ENCODE measurements at regions not wholly inside any gene's neighbourhood (a gene's known extent, or its start where the extent isn't known, plus 50 kb on each side); places are given as distances from the start of the nearest gene placed in this dataset.

DNA sequence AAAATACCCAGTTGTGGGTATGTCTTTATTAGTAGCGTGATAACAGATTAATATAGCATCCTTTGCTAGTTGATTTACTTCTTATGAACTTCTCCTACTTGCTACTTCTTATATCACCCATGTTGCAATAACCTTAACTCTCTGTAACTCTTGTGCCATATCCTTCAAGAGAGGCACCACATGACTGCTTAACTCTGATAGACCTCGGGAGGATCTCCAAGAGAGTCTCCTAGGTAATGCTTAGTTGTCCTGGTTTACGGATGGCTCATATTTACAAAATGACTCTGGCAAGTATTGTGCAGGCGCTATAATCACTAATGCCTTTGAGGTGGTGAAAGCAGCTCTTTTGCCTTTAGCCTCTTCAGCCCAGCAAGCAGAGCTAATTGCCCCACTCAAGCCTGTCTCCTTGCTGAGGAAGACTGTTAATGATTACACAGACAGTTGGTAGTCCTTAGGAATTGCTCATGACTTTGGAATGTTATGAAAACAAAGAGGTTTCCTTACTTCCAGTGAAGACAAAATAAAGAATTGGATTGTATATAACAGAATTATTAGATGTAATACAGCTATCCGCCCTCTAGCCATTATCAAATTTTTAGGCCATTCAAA lies 1305.8 kb downstream of the PCDH7 start:
- Histone ChIP-seq H3K27ac (ENCODE audit: low read length) (no peak overlapping the region), H3K9me3 (ENCODE audit: control insufficient read depth in 1 of 2, low read length in 2 of 2) (no peaks in the 10 kb centered on the region)

DNA sequence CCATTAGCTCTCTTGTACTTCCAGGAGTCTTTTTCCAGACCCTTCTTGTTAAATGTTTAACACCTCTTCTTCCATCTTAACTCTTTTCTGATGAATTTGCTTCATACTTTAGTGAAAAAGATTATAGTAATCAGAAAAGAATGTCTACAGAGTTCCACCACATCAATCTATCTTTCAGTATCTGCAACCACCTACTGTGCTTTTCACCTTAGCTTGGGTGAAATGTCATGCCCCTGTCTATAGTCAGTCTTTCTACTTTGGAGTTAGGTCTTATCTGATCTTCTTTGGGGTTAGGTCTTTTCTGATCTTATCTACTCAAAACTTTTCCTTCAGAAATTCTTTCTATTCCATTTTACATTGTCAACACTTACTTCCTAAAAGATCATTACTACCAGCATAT lies 1310.2 kb downstream of the PCDH7 start:
- no peaks in the 10 kb centered on the region for H3K36me3 ChIP-seq (ENCODE audit: control insufficient read depth in 1 of 2, insufficient read depth in 2 of 2, low read length in 2 of 2)
- no peaks in the 10 kb centered on the region for H3K9me3 ChIP-seq (ENCODE audit: control insufficient read depth in 1 of 2, low read length in 2 of 2)
- no peaks in the 10 kb centered on the region for H3K4me1 ChIP-seq (ENCODE audit: control insufficient read depth in 1 of 2, insufficient read depth in 2 of 2, low read length in 2 of 2)
- no peak overlapping the region for H3K4me3 ChIP-seq (ENCODE audit: low read depth in 1 of 2, low read length in 2 of 2)
- no peaks in the 10 kb centered on the region for H3K27me3 ChIP-seq (ENCODE audit: low read depth, low read length)
- no peak overlapping the region for H3K27ac ChIP-seq (ENCODE audit: low read length)

More for the DNA sequence above, 1305.8 kb downstream of the PCDH7 start:
- H3K4me3 ChIP-seq (ENCODE audit: low read depth in 1 of 2, low read length in 2 of 2), result no peak overlapping the region
- H3K4me1 ChIP-seq (ENCODE audit: control insufficient read depth in 1 of 2, insufficient read depth in 2 of 2, low read length in 2 of 2), result no peaks in the 10 kb centered on the region
- no peaks in the 10 kb centered on the region for H3K36me3 ChIP-seq (ENCODE audit: control insufficient read depth in 1 of 2, insufficient read depth in 2 of 2, low read length in 2 of 2)
- no peaks in the 10 kb centered on the region for H3K27me3 ChIP-seq (ENCODE audit: low read depth, low read length)

DNA sequence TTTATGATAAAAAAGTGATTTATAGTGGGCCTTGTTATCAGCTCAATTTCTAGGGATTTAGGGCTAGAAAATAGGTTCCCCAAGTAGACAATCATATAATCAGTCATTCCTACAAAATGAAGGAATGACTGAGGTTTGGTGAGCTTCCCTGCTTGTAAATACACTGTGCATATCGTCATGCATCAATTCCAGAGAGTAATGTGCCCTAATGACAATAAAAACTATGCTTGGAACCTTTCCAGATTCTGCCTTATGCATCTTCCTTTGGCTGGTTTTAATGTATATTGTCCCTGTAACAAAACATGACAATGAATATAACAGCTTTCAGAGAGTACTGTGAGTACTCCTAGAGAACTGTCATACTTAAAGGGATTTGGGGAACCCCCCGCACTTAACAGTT lies 1310.9 kb downstream of the PCDH7 start:
- H3K27me3 ChIP-seq (ENCODE audit: low read depth, low read length), result no peaks in the 10 kb centered on the region
- no peaks in the 10 kb centered on the region for H3K4me1 ChIP-seq (ENCODE audit: control insufficient read depth in 1 of 2, insufficient read depth in 2 of 2, low read length in 2 of 2)
- H3K4me3 ChIP-seq (ENCODE audit: low read depth in 1 of 2, low read length in 2 of 2), result no peak overlapping the region
- H3K36me3 ChIP-seq (ENCODE audit: control insufficient read depth in 1 of 2, insufficient read depth in 2 of 2, low read length in 2 of 2), result no peaks in the 10 kb centered on the region
- H3K27ac ChIP-seq (ENCODE audit: low read length), result no peak overlapping the region
- no peaks in the 10 kb centered on the region for H3K9me3 ChIP-seq (ENCODE audit: control insufficient read depth in 1 of 2, low read length in 2 of 2)

DNA sequence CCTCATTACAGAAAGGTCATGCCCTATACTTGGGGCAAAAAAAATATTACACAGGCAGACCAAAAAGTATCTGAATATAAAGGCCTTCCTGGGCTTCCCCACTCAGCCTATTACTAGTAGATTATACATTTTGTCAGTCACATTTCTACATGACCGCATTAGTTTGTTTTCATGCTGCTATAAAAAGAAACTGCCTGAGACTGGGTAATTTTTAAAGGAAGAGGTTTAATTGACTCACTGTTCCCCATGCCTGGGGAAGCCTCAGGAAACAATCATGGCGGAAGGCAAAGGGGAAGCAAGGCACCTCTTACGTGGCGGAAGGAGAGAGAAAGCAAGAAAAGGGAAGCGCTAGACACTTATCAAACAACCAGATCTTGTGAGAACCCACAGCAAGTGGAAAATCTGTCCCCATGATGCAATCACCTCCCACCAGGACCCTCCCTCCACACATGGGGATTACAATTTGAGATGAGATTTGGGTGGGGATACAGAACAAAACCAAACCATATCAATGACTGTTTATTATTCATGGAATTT lies 1312.0 kb downstream of the PCDH7 start:
- Histone ChIP-seq H3K4me3 (ENCODE audit: low read depth in 1 of 2, low read length in 2 of 2) (no peak overlapping the region), H3K4me1 (ENCODE audit: control insufficient read depth in 1 of 2, insufficient read depth in 2 of 2, low read length in 2 of 2) (no peaks in the 10 kb centered on the region), H3K36me3 (ENCODE audit: control insufficient read depth in 1 of 2, insufficient read depth in 2 of 2, low read length in 2 of 2) (no peaks in the 10 kb centered on the region), H3K27me3 (ENCODE audit: low read depth, low read length) (no peaks in the 10 kb centered on the region), H3K9me3 (ENCODE audit: control insufficient read depth in 1 of 2, low read length in 2 of 2) (no peaks in the 10 kb centered on the region), H3K27ac (ENCODE audit: low read length) (no peak overlapping the region)

DNA sequence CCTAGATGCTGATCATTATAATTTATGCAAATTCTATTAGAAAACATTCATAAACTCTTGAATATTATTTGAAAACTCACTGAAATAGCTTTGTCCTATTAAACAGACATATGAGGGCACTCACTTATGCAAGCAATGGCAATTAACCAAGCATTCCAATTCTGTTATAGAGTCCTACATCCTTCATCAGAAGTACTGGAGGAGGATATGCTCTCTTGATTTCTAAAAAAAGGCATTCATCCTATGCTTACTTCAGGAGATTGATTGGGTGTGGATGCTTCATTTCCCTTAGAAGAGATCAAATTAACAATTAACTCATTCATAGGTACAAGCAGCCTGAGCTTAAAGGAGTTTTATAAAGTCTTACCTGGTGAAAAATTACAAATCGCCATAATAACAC lies 1317.2 kb downstream of the PCDH7 start:
- no peak overlapping the region for H3K4me3 ChIP-seq (ENCODE audit: low read depth in 1 of 2, low read length in 2 of 2)
- H3K27me3 ChIP-seq (ENCODE audit: low read depth, low read length), result no peaks in the 10 kb centered on the region
- no peaks in the 10 kb centered on the region for H3K4me1 ChIP-seq (ENCODE audit: control insufficient read depth in 1 of 2, insufficient read depth in 2 of 2, low read length in 2 of 2)
- no peaks in the 10 kb centered on the region for H3K36me3 ChIP-seq (ENCODE audit: control insufficient read depth in 1 of 2, insufficient read depth in 2 of 2, low read length in 2 of 2)
- H3K9me3 ChIP-seq (ENCODE audit: control insufficient read depth in 1 of 2, low read length in 2 of 2), result no peaks in the 10 kb centered on the region
- H3K27ac ChIP-seq (ENCODE audit: low read length), result no peak overlapping the region

DNA sequence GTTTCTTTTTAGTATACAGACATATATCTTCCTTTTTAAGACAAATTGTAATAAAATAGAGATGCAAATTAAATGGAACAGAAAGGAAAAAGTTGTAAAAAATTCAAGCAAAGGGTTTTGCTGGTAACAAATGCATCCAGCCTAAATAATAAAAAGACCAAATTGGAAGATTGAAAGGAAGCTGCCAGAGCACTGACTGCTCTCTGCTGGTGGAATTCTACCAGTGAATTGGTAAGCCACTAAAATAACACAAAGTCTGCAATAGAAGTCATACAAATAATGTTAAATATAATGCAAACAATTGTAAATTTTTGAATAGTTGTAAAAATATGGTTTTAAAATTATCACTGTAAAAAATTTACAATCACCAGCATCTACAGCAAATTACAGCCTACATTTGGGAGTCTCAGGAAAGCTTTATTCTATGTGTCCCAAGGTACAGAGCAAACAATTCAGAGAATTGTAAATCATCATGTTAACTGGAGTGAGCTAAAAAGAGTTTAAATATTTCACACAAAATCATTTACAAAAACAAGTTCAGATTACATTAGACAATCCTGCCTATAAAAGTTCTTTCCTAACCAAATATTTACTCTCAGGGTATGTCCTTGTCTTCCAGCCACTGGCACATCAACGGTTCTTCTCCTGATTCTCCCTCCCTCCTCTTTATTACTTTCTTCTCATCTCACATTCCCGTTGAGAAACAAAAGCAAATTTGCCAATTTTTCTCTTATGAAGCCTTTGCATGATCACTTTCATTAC lies 1322.5 kb downstream of the PCDH7 start:
- Histone ChIP-seq H3K4me3 (ENCODE audit: low read depth in 1 of 2, low read length in 2 of 2) (no peak overlapping the region), H3K27ac (ENCODE audit: low read length) (no peak overlapping the region), H3K27me3 (ENCODE audit: low read depth, low read length) (no peaks in the 10 kb centered on the region), H3K36me3 (ENCODE audit: control insufficient read depth in 1 of 2, insufficient read depth in 2 of 2, low read length in 2 of 2) (no peaks in the 10 kb centered on the region), H3K9me3 (ENCODE audit: control insufficient read depth in 1 of 2, low read length in 2 of 2) (no peaks in the 10 kb centered on the region), H3K4me1 (ENCODE audit: control insufficient read depth in 1 of 2, insufficient read depth in 2 of 2, low read length in 2 of 2) (no peaks in the 10 kb centered on the region)

DNA sequence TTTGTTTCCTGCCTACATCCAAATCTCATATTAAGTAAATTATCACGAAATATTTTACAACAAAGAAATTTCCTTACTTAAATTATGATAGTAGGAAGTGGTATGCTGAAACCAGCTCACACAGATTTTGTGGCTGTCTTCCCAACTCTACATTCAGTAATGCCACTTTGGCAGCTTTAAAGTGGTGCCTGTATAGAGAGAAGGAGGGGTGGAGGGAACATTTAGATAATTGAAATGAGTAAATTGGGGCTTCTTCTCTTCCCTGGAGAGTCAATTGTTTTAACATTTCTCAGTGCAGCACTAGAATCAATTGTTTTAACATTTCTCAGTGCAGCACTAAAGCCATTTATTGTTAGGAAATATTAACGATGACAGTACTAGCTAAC lies 1323.1 kb downstream of the PCDH7 start:
- Histone ChIP-seq H3K4me3 (ENCODE audit: low read depth in 1 of 2, low read length in 2 of 2) (no peak overlapping the region), H3K4me1 (ENCODE audit: control insufficient read depth in 1 of 2, insufficient read depth in 2 of 2, low read length in 2 of 2) (no peaks in the 10 kb centered on the region), H3K27ac (ENCODE audit: low read length) (no peak overlapping the region), H3K27me3 (ENCODE audit: low read depth, low read length) (no peaks in the 10 kb centered on the region), H3K36me3 (ENCODE audit: control insufficient read depth in 1 of 2, insufficient read depth in 2 of 2, low read length in 2 of 2) (no peaks in the 10 kb centered on the region), H3K9me3 (ENCODE audit: control insufficient read depth in 1 of 2, low read length in 2 of 2) (no peaks in the 10 kb centered on the region)

DNA sequence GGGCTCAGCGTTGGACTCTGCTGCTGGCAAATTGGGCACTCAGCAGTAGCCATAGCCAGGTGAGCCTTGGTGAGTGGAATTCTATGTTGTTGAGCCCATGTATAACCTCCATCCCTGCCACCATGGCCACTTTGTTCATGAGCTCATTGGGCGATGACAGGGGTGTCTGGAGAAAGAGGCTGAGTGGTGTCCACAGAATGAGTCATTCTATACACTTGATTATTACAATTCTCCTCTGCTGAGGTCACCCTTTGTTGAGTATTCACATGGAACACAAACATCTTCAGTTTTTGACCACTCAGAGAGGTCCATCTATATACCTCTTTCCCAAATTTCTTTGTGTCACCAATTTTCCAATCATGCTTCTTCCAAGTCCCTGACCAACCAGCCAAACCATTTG lies 1341.7 kb downstream of the PCDH7 start:
- Histone ChIP-seq H3K4me3 (ENCODE audit: low read depth in 1 of 2, low read length in 2 of 2) (no peak overlapping the region), H3K4me1 (ENCODE audit: control insufficient read depth in 1 of 2, insufficient read depth in 2 of 2, low read length in 2 of 2) (no peaks in the 10 kb centered on the region), H3K27ac (ENCODE audit: low read length) (no peak overlapping the region), H3K9me3 (ENCODE audit: control insufficient read depth in 1 of 2, low read length in 2 of 2) (no peaks in the 10 kb centered on the region), H3K27me3 (ENCODE audit: low read depth, low read length) (no peaks in the 10 kb centered on the region), H3K36me3 (ENCODE audit: control insufficient read depth in 1 of 2, insufficient read depth in 2 of 2, low read length in 2 of 2) (no peaks in the 10 kb centered on the region)

DNA sequence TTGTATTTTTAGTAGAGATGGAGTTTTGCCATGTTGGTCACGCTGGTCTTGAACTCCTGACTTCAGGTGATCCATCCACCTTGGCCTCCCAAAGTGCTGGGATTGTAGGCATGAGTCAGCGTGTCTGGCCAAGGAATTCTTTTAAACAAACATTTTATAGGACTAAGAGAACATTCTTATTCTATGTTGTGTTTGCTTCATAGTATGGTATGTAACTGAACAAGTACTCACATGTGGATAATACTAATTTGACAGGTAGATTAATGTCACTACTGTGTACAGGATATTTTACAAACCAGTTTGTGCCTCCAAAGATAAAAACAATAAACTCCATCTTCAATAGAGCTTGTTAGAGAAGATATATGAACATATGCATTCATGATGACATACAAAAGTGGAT lies 1353.4 kb downstream of the PCDH7 start:
- Histone ChIP-seq H3K4me1 (ENCODE audit: control insufficient read depth in 1 of 2, insufficient read depth in 2 of 2, low read length in 2 of 2) (no peaks in the 10 kb centered on the region), H3K36me3 (ENCODE audit: control insufficient read depth in 1 of 2, insufficient read depth in 2 of 2, low read length in 2 of 2) (no peaks in the 10 kb centered on the region), H3K27ac (ENCODE audit: low read length) (no peak overlapping the region), H3K4me3 (ENCODE audit: low read depth in 1 of 2, low read length in 2 of 2) (no peak overlapping the region), H3K27me3 (ENCODE audit: low read depth, low read length) (no peaks in the 10 kb centered on the region), H3K9me3 (ENCODE audit: control insufficient read depth in 1 of 2, low read length in 2 of 2) (no peaks in the 10 kb centered on the region)

DNA sequence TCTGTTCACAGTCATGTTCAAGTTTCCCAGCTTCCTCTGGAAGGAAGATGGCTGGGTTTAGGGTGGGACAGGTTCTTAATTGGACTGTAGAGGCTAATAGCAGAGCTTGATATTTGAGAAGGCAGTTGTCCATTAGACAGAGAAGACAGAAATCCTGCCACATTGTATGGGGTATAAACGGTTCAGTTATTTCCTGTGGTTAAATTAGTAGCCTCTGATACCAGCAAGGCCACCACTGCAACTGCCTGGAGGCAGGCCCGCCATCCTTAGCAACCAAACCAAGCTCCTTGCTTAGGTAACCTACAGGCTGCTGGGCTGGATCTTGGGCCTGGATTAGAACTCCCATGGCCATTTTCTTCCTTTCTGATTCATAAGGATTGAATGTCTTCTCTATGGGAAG lies 1367.0 kb downstream of the PCDH7 start:
- Histone ChIP-seq H3K4me3 (ENCODE audit: low read depth in 1 of 2, low read length in 2 of 2) (no peak overlapping the region), H3K36me3 (ENCODE audit: control insufficient read depth in 1 of 2, insufficient read depth in 2 of 2, low read length in 2 of 2) (no peaks in the 10 kb centered on the region), H3K27ac (ENCODE audit: low read length) (no peak overlapping the region), H3K9me3 (ENCODE audit: control insufficient read depth in 1 of 2, low read length in 2 of 2) (no peaks in the 10 kb centered on the region), H3K4me1 (ENCODE audit: control insufficient read depth in 1 of 2, insufficient read depth in 2 of 2, low read length in 2 of 2) (no peaks in the 10 kb centered on the region), H3K27me3 (ENCODE audit: low read depth, low read length) (no peaks in the 10 kb centered on the region)

DNA sequence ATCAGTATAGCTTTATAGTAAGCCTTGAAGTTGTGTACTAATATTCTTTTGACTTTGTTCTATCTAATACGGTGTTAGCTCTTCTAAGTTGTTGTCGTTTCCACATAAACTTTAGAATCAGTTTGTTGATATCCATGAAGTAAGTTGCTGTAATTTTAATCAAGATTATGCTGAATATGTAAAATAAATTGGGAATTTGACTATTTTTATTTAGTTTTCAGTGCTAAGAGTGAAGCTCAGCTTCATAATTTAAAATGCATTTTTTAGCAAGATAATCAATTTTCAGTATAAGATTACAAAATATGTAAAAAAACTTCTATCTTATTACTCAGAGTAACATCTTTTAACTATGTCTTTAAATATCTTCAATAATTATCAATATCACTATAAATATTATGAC lies 1374.8 kb downstream of the PCDH7 start:
- Histone ChIP-seq H3K4me1 (ENCODE audit: control insufficient read depth in 1 of 2, insufficient read depth in 2 of 2, low read length in 2 of 2) (no peaks in the 10 kb centered on the region), H3K27ac (ENCODE audit: low read length) (no peak overlapping the region), H3K27me3 (ENCODE audit: low read depth, low read length) (no peaks in the 10 kb centered on the region), H3K9me3 (ENCODE audit: control insufficient read depth in 1 of 2, low read length in 2 of 2) (no peaks in the 10 kb centered on the region), H3K36me3 (ENCODE audit: control insufficient read depth in 1 of 2, insufficient read depth in 2 of 2, low read length in 2 of 2) (no peaks in the 10 kb centered on the region), H3K4me3 (ENCODE audit: low read depth in 1 of 2, low read length in 2 of 2) (no peak overlapping the region)

DNA sequence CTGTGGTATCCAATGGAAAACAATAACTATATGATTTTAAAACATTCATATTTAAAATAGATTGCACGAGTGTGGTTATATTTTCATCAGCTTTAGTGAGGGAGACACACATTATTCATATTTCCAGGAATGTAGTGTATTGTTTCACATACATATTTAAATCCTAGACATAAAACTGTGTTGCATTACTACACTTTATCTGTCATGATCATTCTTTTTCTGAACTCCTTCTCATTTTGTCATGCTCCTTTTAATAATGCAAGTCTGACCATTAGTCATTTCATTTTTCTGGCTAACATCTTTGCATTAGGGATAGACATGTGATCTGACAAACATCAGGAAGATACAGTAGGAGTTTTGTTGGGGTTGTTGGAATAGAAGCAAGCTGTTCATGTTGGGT lies 1382.7 kb downstream of the PCDH7 start:
- Histone ChIP-seq H3K27me3 (ENCODE audit: low read depth, low read length) (no peaks in the 10 kb centered on the region), H3K27ac (ENCODE audit: low read length) (no peak overlapping the region), H3K9me3 (ENCODE audit: control insufficient read depth in 1 of 2, low read length in 2 of 2) (no peaks in the 10 kb centered on the region), H3K4me1 (ENCODE audit: control insufficient read depth in 1 of 2, insufficient read depth in 2 of 2, low read length in 2 of 2) (no peaks in the 10 kb centered on the region), H3K36me3 (ENCODE audit: control insufficient read depth in 1 of 2, insufficient read depth in 2 of 2, low read length in 2 of 2) (no peaks in the 10 kb centered on the region), H3K4me3 (ENCODE audit: low read depth in 1 of 2, low read length in 2 of 2) (no peak overlapping the region)
